Omental fat pad (tissue), 3 donors: ENCODE measurements at regions not wholly inside any gene's neighbourhood (a gene's known extent, or its start where the extent isn't known, plus 50 kb on each side); places are given as distances from the start of the nearest gene placed in this dataset.

Experiments
- ATAC-seq: fragments of 150-250 bp; one replicate; pipeline ENCODE4 v1.9.1; 2016; ENCODE audit warnings: mild to moderate bottlenecking, moderate library complexity; ENCODE audit not compliant: low FRiP score
- DNase-seq: peaks from one replicate; pipeline ENCODE4 v3.0.0-alpha.2; 2019; ENCODE audit warnings: low spot score
- CTCF ChIP-seq, 3 donors: fragments of 450-650 bp; IDR thresholded peaks; one replicate each; pipeline ENCODE4 v1.5.1; 2016 to 2017; ENCODE audit warnings: antibody characterized with exemption in 3 of 3, mild to moderate bottlenecking in 3 of 3, moderate library complexity in 2 of 3

DNA sequence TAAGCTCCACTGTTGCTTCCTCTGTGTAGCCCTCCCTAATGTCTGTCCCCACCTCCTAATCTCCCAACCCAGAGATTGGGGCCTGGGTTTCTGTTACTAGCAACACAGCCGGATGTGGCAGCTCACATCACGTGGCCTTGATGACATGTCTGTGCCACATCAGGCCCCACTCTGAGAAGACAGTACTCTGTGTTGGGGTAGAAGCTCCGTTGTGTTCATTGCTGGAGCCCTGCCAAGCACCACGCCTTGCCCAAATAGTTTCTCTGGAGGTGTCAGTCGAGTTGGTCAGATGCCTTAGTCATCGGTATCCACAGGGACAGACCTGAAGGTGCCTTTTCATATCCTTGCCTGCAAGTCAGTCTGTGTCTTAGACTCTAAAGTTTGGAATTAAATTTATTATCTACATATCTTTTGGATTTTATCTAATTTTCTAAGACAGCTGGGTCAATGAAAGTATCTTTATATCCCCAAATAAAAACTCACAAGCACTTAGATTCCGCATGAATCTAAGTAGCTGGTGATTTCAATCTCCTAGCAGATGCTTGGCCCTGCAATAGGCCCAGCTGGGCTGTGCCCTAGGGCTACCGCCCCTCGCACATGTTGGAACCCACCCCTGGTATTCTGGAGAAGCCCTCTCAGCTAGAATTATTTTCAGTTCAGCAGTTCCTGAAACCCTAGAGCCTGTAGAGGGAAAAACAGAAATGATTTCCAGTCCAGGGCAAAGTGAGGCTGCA is 204.0 kb upstream of the TSHZ3 start:
- ATAC-seq: no peak

GRCh38 chr19:31553846-31554215 is 204.6 kb upstream of the TSHZ3 start:
- no peak for ATAC-seq
- DNase-seq: no peak
- no peak for TF ChIP-seq CTCF (IDR thresholded peaks at IDR 0.05)

More for the DNA sequence above, 204.0 kb upstream of the TSHZ3 start:
- no peak for DNase-seq
- no peak for TF ChIP-seq CTCF (IDR thresholded peaks at IDR 0.05)

DNA sequence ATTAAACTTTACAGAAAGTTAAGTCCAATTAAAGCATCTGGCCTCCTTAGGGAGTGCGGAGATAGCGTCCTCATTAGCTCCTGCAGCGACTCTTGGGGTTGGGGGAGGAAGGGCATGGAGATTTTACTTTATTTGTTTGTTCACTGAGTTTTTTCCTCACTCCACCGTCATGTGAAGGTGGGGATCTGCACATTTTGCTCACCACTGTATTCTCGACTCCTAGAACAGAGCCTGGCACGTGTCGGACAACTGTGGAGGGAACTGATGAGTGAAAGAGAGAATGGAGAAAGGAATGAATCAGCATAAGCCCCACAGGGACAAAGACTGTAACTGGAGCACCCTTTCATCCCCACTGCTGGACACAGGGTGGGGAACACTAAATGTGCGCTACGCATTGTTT is 205.1 kb upstream of the TSHZ3 start:
- no peak for ATAC-seq
- TF ChIP-seq CTCF (IDR thresholded peaks at IDR 0.05): no peak
- no peak for DNase-seq

GRCh38 chr19:31555634-31556215 is 206.5 kb upstream of the TSHZ3 start:
- no peak for TF ChIP-seq CTCF (IDR thresholded peaks at IDR 0.05)
- DNase-seq: no peak
- ATAC-seq: no peak

- no peak for DNase-seq
- no peak for TF ChIP-seq CTCF (IDR thresholded peaks at IDR 0.05)
- no peak for ATAC-seq
These were observed 210.3 kb upstream of the TSHZ3 start for GRCh38 chr19:31559494-31559893.

GRCh38 chr19:31560086-31561060 is 211.1 kb upstream of the TSHZ3 start:
- no peak for DNase-seq
- no peak for ATAC-seq
- no peak for TF ChIP-seq CTCF (IDR thresholded peaks at IDR 0.05)
